Adrenal gland (tissue), 5 donors: ENCODE measurements at regions not wholly inside any gene's neighbourhood (a gene's known extent, or its start where the extent isn't known, plus 50 kb on each side); places are given as distances from the start of the nearest gene placed in this dataset.

ENCODE experiments used
- CTCF ChIP-seq, 6 experiments: fragments of 450-650 bp in 4 of 6; fragments of 200-600 bp in 2 of 6; sonication (generic) in 1 of 6; IDR thresholded peaks; 1 replicate in 5 of 6; 2 replicates in 1 of 6; pipeline versions ENCODE4 v1.5.1 to v1.8.0; 2016 to 2021; ENCODE audit warnings: antibody characterized with exemption in 6 of 6, mild to moderate bottlenecking in 2 of 6, moderate library complexity in 1 of 6
- POLR2A ChIP-seq, 2 donors: fragments of 450-650 bp; IDR thresholded peaks; one replicate each; pipeline ENCODE4 v1.6.1; 2017; ENCODE audit warnings: antibody characterized with exemption in 2 of 2, mild to moderate bottlenecking in 2 of 2, moderate library complexity in 1 of 2
- donor health status: DM: no; HTN: no; CAD: no.

- no peak for TF ChIP-seq CTCF (IDR thresholded peaks at IDR 0.05)
- no peak for TF ChIP-seq POLR2A (IDR thresholded peaks at IDR 0.05)
Measured at GRCh38 chrX:139203651-139204570, 326.6 kb upstream of the F9 start.
